ENCODE measurements at regions not wholly inside any gene's neighbourhood (a gene's known extent, or its start where the extent isn't known, plus 50 kb on each side); places are given as distances from the start of the nearest gene placed in this dataset.
"Not testable (repeated sequence)": the region's sequence is repeated elsewhere in the genome, so short reads cannot be mapped to it uniquely, and the experiment has no call there.

GRCh38 chr14:51464411-51464810, 187.3 kb upstream of the FRMD6 start:
- Mint-ChIP-seq H3K4me1 (no peaks in the 10 kb centered on the region), H3K36me3 (ENCODE audit: low read depth) (no peaks in the 10 kb centered on the region), H3K27me3 (no peaks in the 10 kb centered on the region), H3K4me3 (no peak overlapping the region), H3K27ac (no peak overlapping the region), H3K9me3 (ENCODE audit: low read depth) (no peaks in the 10 kb centered on the region)
- POLR2A ChIA-PET = no interaction called here
- DNase-seq (no peak), ATAC-seq (no peak)
- intact Hi-C loops (cut with DNase I, micrococcal nuclease) = no loop called here
- CTCF ChIA-PET = no interaction called here

GRCh38 chr14:51465486-51465885, 186.2 kb upstream of the FRMD6 start:
- no peaks in the 10 kb centered on the region for H3K27me3 Mint-ChIP-seq
- DNase-seq (no peak), ATAC-seq (no peak)
- no peak overlapping the region for H3K27ac Mint-ChIP-seq
- no peaks in the 10 kb centered on the region for H3K9me3 Mint-ChIP-seq (ENCODE audit: low read depth)
- CTCF ChIA-PET = no interaction called here
- H3K4me1 Mint-ChIP-seq = no peaks in the 10 kb centered on the region
- intact Hi-C loops (cut with DNase I, micrococcal nuclease) = no loop called here
- H3K4me3 Mint-ChIP-seq = no peak overlapping the region
- POLR2A ChIA-PET = no interaction called here
- H3K36me3 Mint-ChIP-seq (ENCODE audit: low read depth) = no peaks in the 10 kb centered on the region

DNA sequence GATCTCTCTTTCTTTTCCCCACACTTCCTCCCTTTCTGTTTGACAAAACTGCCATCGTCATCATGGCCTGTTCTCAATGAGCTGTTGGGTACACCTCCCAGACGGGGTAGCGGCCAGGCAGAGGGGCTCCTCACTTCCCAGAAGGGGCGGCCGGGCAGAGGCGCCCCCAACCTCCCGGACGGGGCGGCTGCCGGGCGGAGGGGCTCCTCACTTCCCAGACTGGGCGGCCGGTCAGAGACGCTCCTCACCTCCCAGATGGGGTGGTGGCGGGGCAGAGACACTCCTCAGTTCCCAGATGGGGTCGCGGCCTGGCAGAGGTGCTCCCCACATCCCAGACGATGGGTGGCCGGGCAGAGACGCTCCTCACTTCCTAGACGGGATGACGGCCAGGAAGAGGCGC, 184.3 kb upstream of the FRMD6 start:
- H3K27ac Mint-ChIP-seq; intact Hi-C loops (cut with DNase I, micrococcal nuclease): not testable (repeated sequence)

GRCh38 chr14:51468523-51468922, 183.2 kb upstream of the FRMD6 start:
- no peaks in the 10 kb centered on the region for H3K27me3 Mint-ChIP-seq
- no peaks in the 10 kb centered on the region for H3K4me1 Mint-ChIP-seq
- intact Hi-C loops (cut with DNase I, micrococcal nuclease) = no loop called here
- H3K9me3 Mint-ChIP-seq (ENCODE audit: low read depth) = no peaks in the 10 kb centered on the region
- POLR2A ChIA-PET = no interaction called here
- H3K36me3 Mint-ChIP-seq (ENCODE audit: low read depth) = no peaks in the 10 kb centered on the region
- H3K4me3 Mint-ChIP-seq = no peak overlapping the region
- ATAC-seq (no peak), DNase-seq (no peak)
- CTCF ChIA-PET = no interaction called here
- H3K27ac Mint-ChIP-seq = no peak overlapping the region

More for the DNA sequence above, 184.3 kb upstream of the FRMD6 start:
- ATAC-seq; H3K4me3 Mint-ChIP-seq; CTCF ChIA-PET; H3K27me3 Mint-ChIP-seq; POLR2A ChIA-PET; H3K9me3 Mint-ChIP-seq (ENCODE audit: low read depth); DNase-seq; H3K4me1 Mint-ChIP-seq; H3K36me3 Mint-ChIP-seq (ENCODE audit: low read depth): not testable (repeated sequence)

DNA sequence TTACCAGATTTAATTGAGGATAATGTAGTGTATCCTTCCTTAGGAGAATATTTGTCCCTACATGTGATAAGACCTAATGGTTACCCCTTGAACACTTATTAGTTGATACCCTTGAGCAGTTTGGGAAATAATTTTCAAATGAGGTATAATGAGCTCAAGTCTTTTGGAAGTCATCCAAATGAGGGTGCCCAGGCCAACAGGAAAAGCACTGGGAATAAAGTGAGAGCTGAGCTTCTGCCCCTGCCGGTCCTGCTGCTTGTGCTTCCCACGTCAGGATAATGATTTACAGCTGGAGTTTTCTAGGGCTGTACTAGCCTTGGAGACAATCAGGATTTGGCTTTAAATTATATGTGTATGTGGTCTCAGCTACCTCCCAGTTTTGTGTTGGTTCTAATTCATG, 178.8 kb upstream of the FRMD6 start:
- Mint-ChIP-seq H3K4me1 (peaks cover 7% of the 10 kb centered on the region), H3K36me3 (ENCODE audit: low read depth) (no peaks in the 10 kb centered on the region), H3K27ac (no peak overlapping the region), H3K4me3 (no peak overlapping the region), H3K9me3 (ENCODE audit: low read depth) (no peaks in the 10 kb centered on the region), H3K27me3 (peaks cover 5% of the 10 kb centered on the region)
- no peak for DNase-seq
- intact Hi-C loops (cut with DNase I, micrococcal nuclease) = no loop called here
- ChIA-PET POLR2A (no interaction called here), CTCF (no interaction called here)
- ATAC-seq = no peak

DNA sequence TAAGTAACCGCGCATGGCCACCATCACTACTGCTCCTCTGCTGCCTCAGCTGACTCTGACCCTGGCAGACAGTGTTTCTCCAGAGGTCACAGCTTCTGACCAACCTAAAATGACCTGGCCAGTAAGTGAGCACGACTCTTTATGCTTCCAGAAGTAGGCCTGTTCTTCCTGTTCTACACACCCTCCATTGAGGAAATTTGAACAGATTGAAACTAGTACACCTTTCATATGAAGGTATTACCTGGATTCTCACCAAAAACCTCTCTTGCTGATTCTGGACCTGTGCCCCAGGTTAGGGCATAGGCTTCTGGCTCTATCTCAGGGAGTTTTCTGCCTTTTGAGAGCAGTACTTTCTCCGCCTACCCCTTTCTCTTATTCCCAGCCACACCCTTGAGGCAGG, 178.4 kb upstream of the FRMD6 start:
- ChIA-PET CTCF (no interaction called here), POLR2A (no interaction called here)
- Mint-ChIP-seq H3K9me3 (ENCODE audit: low read depth) (no peaks in the 10 kb centered on the region), H3K27me3 (peaks cover 5% of the 10 kb centered on the region), H3K36me3 (ENCODE audit: low read depth) (no peaks in the 10 kb centered on the region), H3K27ac (no peak overlapping the region), H3K4me3 (no peak overlapping the region), H3K4me1 (peaks cover 7% of the 10 kb centered on the region)
- ATAC-seq (no peak), DNase-seq (no peak)
- intact Hi-C loops (cut with DNase I, micrococcal nuclease) = no loop called here

GRCh38 chr14:51473808-51474565, 177.7 kb upstream of the FRMD6 start:
- peaks cover 5% of the 10 kb centered on the region for H3K27me3 Mint-ChIP-seq
- no peak overlapping the region for H3K4me3 Mint-ChIP-seq
- no peak for ATAC-seq
- POLR2A ChIA-PET = no interaction called here
- H3K9me3 Mint-ChIP-seq (ENCODE audit: low read depth) = no peaks in the 10 kb centered on the region
- H3K36me3 Mint-ChIP-seq (ENCODE audit: low read depth) = no peaks in the 10 kb centered on the region
- H3K27ac Mint-ChIP-seq = no peak overlapping the region
- peaks cover 7% of the 10 kb centered on the region for H3K4me1 Mint-ChIP-seq
- intact Hi-C loops (cut with DNase I, micrococcal nuclease) = no loop called here
- no peak for DNase-seq
- CTCF ChIA-PET = interaction anchor here (0.8 kb wide), 1 partner anchor 192 kb away, joined by 3 read pairs; no protein-coding TSS in a partner anchor

DNA sequence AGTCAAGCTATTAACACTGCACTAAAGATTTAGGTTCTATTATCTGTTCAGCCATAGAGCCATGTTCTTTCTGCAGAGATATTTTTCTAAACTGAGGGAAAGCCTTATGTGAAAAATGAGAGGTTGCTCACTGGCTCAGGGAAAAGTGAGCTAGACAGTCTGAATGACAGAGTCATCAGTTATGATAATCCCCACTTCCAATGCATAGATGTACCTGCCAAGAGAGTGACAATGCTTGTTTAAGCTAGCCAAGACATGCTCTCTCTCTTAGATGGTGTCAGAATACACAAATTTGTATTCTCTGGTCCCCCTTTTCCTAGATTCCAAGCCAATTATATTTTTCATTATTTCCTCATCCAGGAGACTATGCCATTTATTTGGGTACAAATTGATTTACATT, 176.9 kb upstream of the FRMD6 start:
- ChIA-PET CTCF (interaction anchor here (0.7 to 0.9 kb wide), 4 partner anchors 9 to 681 kb away, joined by 3 read pairs; no protein-coding TSS in a partner anchor), POLR2A (no interaction called here)
- H3K27me3 Mint-ChIP-seq = peaks cover 5% of the 10 kb centered on the region
- H3K4me3 Mint-ChIP-seq = no peak overlapping the region
- DNase-seq (no peak), ATAC-seq (no peak)
- no peaks in the 10 kb centered on the region for H3K36me3 Mint-ChIP-seq (ENCODE audit: low read depth)
- H3K9me3 Mint-ChIP-seq (ENCODE audit: low read depth) = no peaks in the 10 kb centered on the region
- intact Hi-C loops (cut with DNase I, micrococcal nuclease) = no loop called here
- H3K27ac Mint-ChIP-seq = no peak overlapping the region
- peaks cover 7% of the 10 kb centered on the region for H3K4me1 Mint-ChIP-seq

- Mint-ChIP-seq H3K27ac (no peak overlapping the region), H3K27me3 (peaks cover 5% of the 10 kb centered on the region), H3K36me3 (ENCODE audit: low read depth) (no peaks in the 10 kb centered on the region), H3K4me1 (peaks cover 7% of the 10 kb centered on the region), H3K9me3 (ENCODE audit: low read depth) (no peaks in the 10 kb centered on the region), H3K4me3 (no peak overlapping the region)
- intact Hi-C loops (cut with DNase I, micrococcal nuclease) = no loop called here
- ATAC-seq = no peak
- ChIA-PET POLR2A (no interaction called here), CTCF (no interaction called here)
- DNase-seq = no peak
Measured at GRCh38 chr14:51478175-51478621, 173.5 kb upstream of the FRMD6 start.

DNA sequence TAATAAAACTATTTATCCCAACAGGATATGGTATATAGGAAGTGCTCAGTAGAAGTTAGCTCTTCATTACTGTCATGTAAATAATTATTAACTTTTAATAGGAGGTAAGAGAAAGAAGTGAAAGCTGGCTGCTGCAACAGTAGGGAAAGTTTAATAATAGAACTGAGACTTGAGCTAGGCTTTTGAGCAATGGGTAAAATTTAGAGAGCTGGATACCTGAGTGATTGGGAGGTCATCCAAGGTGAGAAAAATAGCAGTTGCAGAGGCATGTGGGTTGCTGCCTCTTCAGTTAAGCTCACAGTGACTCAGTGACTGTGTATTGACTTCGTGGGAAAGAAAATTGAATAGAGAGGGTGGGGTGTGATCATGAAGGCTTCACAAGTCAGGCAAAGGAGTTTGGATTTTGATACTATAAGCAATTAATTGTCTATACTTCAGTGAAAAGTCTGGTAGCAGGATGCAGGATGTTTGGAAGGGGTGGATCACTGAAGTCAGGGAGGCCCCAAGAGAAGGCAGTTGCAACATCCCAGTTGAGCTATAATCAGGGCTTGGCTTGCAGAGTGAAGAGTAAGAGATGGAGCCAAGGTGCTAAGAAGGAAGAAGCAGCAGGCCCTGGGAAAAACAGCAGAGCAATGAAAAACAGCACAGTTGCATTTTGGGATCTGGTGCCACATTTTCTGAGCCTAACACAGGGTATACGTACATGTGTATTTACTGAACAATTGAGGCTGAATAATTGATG, 172.0 kb upstream of the FRMD6 start:
- no peaks in the 10 kb centered on the region for H3K27me3 Mint-ChIP-seq
- H3K9me3 Mint-ChIP-seq (ENCODE audit: low read depth) = no peaks in the 10 kb centered on the region
- H3K4me3 Mint-ChIP-seq = no peak overlapping the region
- H3K36me3 Mint-ChIP-seq (ENCODE audit: low read depth) = no peaks in the 10 kb centered on the region
- intact Hi-C loops (cut with DNase I, micrococcal nuclease) = no loop called here
- ChIA-PET POLR2A (no interaction called here), CTCF (no interaction called here)
- ATAC-seq = no peak
- no peak overlapping the region for H3K27ac Mint-ChIP-seq
- H3K4me1 Mint-ChIP-seq = no peaks in the 10 kb centered on the region
- no peak for DNase-seq

- H3K36me3 Mint-ChIP-seq (ENCODE audit: low read depth) = no peaks in the 10 kb centered on the region
- no peaks in the 10 kb centered on the region for H3K27me3 Mint-ChIP-seq
- CTCF ChIA-PET = no interaction called here
- POLR2A ChIA-PET = no interaction called here
- H3K4me1 Mint-ChIP-seq = no peaks in the 10 kb centered on the region
- H3K27ac Mint-ChIP-seq = no peak overlapping the region
- H3K4me3 Mint-ChIP-seq = no peak overlapping the region
- DNase-seq (no peak), ATAC-seq (no peak)
- intact Hi-C loops (cut with DNase I, micrococcal nuclease) = no loop called here
- H3K9me3 Mint-ChIP-seq (ENCODE audit: low read depth) = no peaks in the 10 kb centered on the region
Measured at GRCh38 chr14:51481643-51482042, 170.1 kb upstream of the FRMD6 start.

DNA sequence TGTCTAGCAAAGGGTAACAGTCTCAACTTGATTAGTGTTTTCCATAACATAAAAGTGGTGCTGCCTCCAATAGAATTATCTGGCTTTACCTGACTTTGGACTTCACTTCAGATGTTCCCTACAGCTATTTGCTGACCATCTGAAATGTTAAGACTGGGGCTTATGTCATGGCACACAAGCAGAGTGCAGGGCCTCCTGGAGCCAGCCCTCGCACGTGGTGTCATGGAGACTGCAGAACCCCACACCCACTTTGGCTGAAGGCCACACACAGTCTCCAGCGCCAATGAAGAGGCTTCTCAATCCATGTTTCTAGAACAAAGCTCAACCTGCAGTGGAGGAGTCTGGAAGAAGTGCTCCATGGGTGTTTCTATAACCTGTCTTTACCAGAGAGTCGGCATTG, 169.6 kb upstream of the FRMD6 start:
- H3K27me3 Mint-ChIP-seq = no peaks in the 10 kb centered on the region
- no peaks in the 10 kb centered on the region for H3K36me3 Mint-ChIP-seq (ENCODE audit: low read depth)
- CTCF ChIA-PET = no interaction called here
- H3K4me3 Mint-ChIP-seq = no peak overlapping the region
- intact Hi-C loops (cut with DNase I, micrococcal nuclease) = no loop called here
- POLR2A ChIA-PET = no interaction called here
- no peaks in the 10 kb centered on the region for H3K4me1 Mint-ChIP-seq
- no peak for ATAC-seq
- H3K9me3 Mint-ChIP-seq (ENCODE audit: low read depth) = no peaks in the 10 kb centered on the region
- no peak overlapping the region for H3K27ac Mint-ChIP-seq
- DNase-seq = no peak
